ENCODE measurements at regions not wholly inside any gene's neighbourhood (a gene's known extent, or its start where the extent isn't known, plus 50 kb on each side); places are given as distances from the start of the nearest gene placed in this dataset.

DNA sequence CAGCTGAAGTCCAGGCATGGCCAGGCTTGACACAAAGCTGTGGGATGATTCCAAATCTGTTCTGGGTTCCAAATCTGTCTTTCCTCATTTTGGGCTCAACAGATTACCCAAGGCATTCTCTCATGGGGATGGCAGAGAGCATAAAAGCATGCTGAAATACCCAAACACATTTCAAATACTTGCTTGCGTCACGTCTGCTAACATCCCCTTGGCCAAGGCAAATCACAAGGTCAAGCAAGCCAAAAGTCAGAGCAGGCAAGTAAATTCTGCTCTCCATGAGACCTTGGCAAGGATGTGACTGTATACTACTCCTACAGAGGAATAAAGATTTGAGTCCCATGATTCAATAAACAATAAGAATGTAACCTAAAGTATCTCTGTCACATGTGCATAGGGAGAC lies 306.7 kb downstream of the EPB41L4A start:
- no peak for DNase-seq (ENCODE audit: low read depth, low spot score)

DNA sequence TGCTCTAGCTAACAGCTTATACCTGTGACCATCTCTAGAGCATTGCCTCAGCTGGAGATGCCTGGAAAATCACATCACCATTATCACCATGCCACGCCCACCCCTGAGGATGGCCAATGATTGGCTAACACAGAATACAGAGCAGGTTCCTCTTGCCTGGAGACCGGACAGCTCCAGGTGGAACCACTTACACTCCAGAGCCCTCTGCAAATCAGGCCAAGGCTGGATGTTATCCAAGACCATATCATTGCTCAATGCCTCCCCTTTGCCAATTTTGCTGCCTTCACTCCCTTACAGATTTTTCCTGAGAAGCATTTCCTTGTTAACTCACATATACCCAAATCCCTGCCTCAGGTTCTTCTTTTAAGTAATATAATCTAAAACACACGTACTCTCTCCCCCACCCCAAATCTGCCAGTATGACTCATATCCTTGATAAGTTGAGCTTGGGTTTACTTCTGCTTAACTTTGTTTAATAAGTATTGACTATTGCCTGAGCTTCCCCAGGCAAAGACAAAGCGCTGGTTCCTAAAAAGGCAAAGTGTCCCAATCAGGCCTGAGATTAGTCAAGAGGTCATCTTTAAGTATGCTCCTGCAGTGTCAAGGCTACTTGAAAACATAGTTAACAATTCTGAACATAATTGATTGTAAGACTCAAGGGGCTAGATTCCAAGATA lies 309.6 kb downstream of the EPB41L4A start:
- DNase-seq (ENCODE audit: low read depth, low spot score), result no peak

DNA sequence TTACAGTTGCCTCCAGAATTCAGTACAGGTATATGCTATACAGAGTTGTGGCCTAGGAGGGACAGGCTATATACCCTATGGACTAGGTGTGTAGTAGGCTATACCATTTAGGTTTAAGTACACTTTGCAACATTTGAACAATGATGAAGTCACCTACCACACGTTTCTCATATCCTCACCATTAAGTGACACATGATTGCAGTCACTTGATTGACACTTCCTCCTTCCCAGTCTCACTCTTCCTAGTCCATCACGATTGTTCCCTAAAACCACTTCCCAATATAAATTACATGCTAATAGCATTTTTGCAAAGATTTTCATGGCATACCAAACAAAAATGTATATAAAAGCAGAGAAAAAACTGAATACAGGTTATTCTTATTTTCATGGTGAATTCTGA lies 312.2 kb downstream of the EPB41L4A start:
- no peak for DNase-seq (ENCODE audit: low read depth, low spot score)

- DNase-seq (ENCODE audit: low read depth, low spot score), result no peak
Observed at GRCh38 chr5:112097768-112098167, 321.3 kb downstream of the EPB41L4A start.

- no peak for DNase-seq (ENCODE audit: low read depth, low spot score)
Observed at GRCh38 chr5:112087222-112087621, 330.2 kb upstream of the NREP start.

DNA sequence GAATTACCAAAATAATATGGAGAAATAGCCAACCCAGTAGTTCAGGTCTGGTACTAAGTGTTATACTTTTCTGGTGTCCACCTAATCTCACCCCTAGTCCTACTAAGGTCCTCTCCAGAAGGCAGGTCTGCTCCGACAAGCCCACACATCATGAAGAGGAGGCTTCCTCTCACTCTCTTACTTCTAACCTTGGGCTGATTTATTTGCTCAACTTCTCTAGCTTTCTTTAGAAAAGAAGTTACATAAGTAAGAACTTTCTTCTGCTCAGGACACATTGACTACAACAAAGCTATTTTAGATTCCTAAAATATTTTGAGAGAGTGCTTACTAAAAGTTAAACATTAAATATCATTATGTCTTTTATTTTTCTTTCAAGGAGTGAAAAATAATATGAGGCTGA lies 329.7 kb upstream of the NREP start:
- DNase-seq (ENCODE audit: low read depth, low spot score), result no peak

DNA sequence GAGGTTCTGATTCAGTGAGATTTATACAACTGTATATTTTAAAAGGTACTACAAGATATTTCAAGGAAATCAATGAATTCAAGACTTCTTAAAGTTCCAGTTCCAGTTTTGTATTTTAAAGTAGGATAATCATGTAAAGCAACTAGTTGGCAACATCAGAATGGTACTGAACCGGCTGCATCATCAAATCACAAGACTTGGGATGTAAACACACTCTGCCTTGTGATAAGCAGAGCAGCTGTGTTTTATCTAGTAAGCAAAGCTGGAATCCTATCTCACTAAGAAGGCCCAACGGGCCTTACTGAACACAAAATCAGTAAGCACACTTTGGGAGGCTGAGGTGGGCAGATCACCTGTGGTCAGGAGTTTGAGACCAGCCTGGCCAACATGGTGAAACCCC lies 327.2 kb upstream of the NREP start:
- DNase-seq (ENCODE audit: low read depth, low spot score), result no peak

DNA sequence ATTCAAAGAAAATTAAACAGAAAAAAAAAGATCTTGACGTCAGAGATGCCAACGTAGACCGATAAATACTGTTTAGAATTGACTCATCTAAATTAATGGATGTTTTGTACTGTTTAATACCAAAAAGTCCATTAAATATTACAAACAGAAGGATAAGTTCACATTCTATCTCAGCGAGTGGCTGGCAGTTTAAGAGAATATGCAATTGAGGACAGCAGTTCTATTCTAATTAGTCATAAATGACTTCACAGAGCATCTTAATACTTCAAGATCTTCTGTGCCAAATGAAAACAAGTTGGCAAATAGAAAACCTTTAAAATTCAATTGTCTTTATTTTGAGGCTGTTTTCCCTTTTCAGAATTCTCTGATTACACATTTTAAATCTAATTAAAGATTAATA lies 326.6 kb upstream of the NREP start:
- DNase-seq (ENCODE audit: low read depth, low spot score), result no peak

- no peak for DNase-seq (ENCODE audit: low read depth, low spot score)
Observed at GRCh38 chr5:112077180-112077579, 320.2 kb upstream of the NREP start.

- no peak for DNase-seq (ENCODE audit: low read depth, low spot score)
Observed at GRCh38 chr5:112070022-112070421, 313.0 kb upstream of the NREP start.

DNA sequence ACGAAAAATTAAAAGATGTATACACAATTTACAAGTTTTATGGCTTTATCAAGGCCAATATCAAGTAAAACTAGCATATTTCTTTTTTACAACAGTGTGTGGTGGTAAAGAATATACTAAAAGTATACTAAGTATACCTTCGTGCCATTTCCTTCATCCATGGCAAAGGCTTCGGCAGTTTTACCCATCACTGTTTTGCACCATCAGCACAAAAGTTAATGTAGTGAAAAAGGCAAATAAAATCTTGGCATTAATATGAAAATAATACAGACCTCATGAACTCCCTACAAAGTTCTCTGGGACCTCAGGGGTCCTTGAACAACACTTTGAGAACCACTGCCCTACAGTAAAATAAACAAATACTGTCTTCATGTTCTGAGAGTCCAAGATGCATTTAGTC lies 312.3 kb upstream of the NREP start:
- DNase-seq (ENCODE audit: low read depth, low spot score), result no peak

- no peak for DNase-seq (ENCODE audit: low read depth, low spot score)
Observed at GRCh38 chr5:112068593-112068992, 311.6 kb upstream of the NREP start.

- no peak for DNase-seq (ENCODE audit: low read depth, low spot score)
Observed at GRCh38 chr5:112065781-112066180, 308.8 kb upstream of the NREP start.

DNA sequence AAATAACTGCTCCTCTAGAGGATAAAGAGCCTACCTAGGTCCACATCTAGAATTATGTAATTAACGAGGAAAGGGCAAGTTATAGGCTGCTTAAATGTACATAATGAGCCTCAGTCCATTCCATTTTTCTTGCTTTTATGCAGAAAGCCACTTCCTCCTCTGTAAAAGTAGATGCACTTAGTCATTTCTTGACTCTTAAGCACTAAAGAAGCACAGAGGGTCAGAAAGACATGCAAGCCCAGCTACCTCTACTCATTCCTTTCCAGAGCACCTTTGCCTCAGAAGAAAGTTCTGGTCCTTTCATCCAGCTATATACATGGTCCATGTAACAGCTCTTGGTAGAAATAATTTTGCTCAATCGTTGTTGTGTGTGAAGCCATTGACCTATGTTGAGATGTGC lies 308.0 kb upstream of the NREP start:
- no peak for DNase-seq (ENCODE audit: low read depth, low spot score)

GRCh38 chr5:112064271-112064701 lies 307.3 kb upstream of the NREP start:
- DNase-seq (ENCODE audit: low read depth, low spot score), result no peak

- DNase-seq (ENCODE audit: low read depth, low spot score), result no peak
Observed at GRCh38 chr5:112063856-112064255, 306.9 kb upstream of the NREP start.

GRCh38 chr5:112063191-112063590 lies 306.2 kb upstream of the NREP start:
- DNase-seq (ENCODE audit: low read depth, low spot score), result no peak

DNA sequence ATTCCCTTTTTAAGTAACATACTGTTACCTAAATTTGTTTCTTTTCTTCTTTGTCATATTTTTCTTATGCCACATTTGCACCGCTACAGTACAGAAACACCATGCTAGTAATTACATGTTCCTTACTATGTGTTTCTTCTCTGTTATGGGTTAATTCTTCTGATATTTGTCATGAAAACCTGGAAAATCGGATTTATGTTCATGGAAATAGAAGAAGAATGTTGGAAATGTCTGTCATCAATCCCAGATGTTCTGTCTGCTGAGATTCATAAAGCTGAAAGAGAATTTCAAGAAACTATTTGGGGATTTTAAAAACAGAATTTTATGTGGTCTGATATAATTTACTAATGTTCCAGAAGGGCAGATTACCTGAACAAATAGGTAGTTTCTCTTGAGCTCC lies 305.2 kb upstream of the NREP start:
- DNase-seq (ENCODE audit: low read depth, low spot score), result no peak

DNA sequence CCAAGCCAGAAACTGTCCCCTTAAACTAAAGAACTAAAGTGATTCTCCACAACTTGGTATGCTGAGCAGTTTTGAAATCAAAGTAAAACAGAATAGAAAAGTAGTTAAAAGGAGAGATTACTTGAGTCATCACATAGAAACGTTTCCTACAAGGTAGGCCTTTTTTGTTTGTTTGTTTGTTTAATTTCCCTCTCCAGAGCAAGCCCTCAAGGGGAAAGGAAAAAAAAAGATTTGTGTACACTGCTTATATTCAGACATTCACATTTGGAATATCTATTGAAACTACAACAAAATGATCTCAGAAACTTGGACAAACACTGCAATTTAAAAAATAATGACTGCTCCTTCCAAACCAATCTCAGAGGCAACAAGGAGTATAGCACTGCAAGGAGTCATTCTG lies 304.7 kb upstream of the NREP start:
- no peak for DNase-seq (ENCODE audit: low read depth, low spot score)

- no peak for DNase-seq (ENCODE audit: low read depth, low spot score)
Observed at GRCh38 chr5:112059579-112060135, 302.7 kb upstream of the NREP start.

GRCh38 chr5:112049738-112050137 lies 292.7 kb upstream of the NREP start:
- no peak for DNase-seq (ENCODE audit: low read depth, low spot score)

DNA sequence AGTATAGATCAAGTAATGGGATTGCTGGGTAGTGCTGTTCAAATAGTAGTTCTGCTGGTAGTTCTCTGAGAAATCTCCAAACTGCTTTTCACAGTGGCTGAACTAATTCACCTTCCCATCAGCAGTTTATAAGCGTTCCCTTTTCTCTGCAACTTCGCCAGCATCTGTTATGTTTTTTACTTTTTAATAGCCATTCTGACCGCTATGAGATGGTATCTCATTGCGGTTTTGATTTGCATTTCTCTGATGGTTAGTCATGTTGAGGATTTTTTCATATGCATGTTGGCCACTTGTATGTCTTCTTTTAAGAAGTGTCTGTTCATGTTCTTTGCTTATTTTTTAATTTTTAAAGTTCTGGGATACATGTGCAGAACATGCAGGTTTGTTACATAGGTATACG lies 279.2 kb upstream of the NREP start:
- DNase-seq (ENCODE audit: low read depth, low spot score), result no peak

DNA sequence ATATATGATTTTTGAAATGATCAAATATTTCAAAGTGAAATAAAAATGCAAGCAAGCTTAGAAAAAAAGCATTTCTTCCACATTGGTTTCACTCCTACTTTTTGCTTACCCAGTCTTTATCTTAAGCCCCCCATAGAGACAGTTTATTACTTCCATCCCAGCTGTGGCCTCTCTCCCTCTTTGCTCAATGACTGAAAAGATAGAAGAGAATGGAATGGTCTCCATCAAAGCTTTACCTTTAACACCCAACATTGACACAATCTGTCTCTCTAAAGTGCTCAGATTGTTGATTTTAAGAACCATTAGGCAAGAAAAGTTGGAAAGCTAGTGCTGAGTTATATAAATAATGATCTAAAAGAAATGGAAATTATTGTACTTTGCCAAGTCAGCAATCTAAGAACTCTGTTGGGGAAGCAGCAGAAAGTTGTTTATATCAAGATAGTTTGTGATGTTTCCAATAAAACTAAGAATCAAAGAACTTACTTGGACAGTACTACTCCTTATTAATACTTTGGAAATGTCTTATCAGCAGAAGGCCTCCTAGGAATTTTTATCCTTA lies 277.5 kb upstream of the NREP start:
- no peak for DNase-seq (ENCODE audit: low read depth, low spot score)

Data from pulmonary artery endothelial cell (primary cell).